Neural cell (in vitro differentiated cells): ENCODE measurements at regions not wholly inside any gene's neighbourhood (a gene's known extent, or its start where the extent isn't known, plus 50 kb on each side); places are given as distances from the start of the nearest gene placed in this dataset.

Experiments used
- EZH2 ChIP-seq: fragments of 200-600, 300-800 bp; shearing (Covaris generic), sonication (generic); IDR thresholded peaks from 2 replicates; pipeline ENCODE4 v1.6.1; 2014; ENCODE audit warnings: antibody characterized with exemption, low read length, borderline replicate concordance, mild to moderate bottlenecking; ENCODE audit not compliant: insufficient read depth, poor library complexity, severe bottlenecking
- POLR2AphosphoS5 ChIP-seq: IDR thresholded peaks from 2 replicates; pipeline ENCODE4 v1.6.1; 2012
- RAD21 ChIP-seq: fragments of 450-650 bp; conservative IDR thresholded peaks from 2 replicates; pipeline ENCODE4 v1.6.1; 2014; ENCODE audit warnings: antibody characterized with exemption, mild to moderate bottlenecking, moderate library complexity
- SMC3 ChIP-seq: fragments of 450-650 bp; conservative IDR thresholded peaks from 2 replicates; pipeline ENCODE4 v1.6.1; 2014; ENCODE audit warnings: antibody characterized with exemption, mild to moderate bottlenecking, moderate library complexity; ENCODE audit not compliant: poor library complexity
- TAF1 ChIP-seq: IDR thresholded peaks from 2 replicates; pipeline ENCODE4 v1.6.1; 2012; ENCODE audit warnings: low read depth
- TF ChIP-seq, protein P1 (sequence below): fragments of 450-650 bp; IDR thresholded peaks from 2 replicates; pipeline ENCODE4 v1.5.1; 2014; ENCODE audit warnings: antibody characterized with exemption, mild to moderate bottlenecking, moderate library complexity; ENCODE audit not compliant: poor library complexity, severe bottlenecking
- TF ChIP-seq, protein P2 (sequence below): IDR thresholded peaks from 2 replicates; pipeline ENCODE4 v1.6.1; 2012; ENCODE audit warnings: borderline replicate concordance

GRCh38 chr16:52611817-52612673, 65.1 kb upstream of the TOX3 start:
- TF ChIP-seq, protein P1, sequence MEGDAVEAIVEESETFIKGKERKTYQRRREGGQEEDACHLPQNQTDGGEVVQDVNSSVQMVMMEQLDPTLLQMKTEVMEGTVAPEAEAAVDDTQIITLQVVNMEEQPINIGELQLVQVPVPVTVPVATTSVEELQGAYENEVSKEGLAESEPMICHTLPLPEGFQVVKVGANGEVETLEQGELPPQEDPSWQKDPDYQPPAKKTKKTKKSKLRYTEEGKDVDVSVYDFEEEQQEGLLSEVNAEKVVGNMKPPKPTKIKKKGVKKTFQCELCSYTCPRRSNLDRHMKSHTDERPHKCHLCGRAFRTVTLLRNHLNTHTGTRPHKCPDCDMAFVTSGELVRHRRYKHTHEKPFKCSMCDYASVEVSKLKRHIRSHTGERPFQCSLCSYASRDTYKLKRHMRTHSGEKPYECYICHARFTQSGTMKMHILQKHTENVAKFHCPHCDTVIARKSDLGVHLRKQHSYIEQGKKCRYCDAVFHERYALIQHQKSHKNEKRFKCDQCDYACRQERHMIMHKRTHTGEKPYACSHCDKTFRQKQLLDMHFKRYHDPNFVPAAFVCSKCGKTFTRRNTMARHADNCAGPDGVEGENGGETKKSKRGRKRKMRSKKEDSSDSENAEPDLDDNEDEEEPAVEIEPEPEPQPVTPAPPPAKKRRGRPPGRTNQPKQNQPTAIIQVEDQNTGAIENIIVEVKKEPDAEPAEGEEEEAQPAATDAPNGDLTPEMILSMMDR = no peak
- TF ChIP-seq TAF1 = no peak
- TF ChIP-seq RAD21 = no peak
- TF ChIP-seq, protein P2, sequence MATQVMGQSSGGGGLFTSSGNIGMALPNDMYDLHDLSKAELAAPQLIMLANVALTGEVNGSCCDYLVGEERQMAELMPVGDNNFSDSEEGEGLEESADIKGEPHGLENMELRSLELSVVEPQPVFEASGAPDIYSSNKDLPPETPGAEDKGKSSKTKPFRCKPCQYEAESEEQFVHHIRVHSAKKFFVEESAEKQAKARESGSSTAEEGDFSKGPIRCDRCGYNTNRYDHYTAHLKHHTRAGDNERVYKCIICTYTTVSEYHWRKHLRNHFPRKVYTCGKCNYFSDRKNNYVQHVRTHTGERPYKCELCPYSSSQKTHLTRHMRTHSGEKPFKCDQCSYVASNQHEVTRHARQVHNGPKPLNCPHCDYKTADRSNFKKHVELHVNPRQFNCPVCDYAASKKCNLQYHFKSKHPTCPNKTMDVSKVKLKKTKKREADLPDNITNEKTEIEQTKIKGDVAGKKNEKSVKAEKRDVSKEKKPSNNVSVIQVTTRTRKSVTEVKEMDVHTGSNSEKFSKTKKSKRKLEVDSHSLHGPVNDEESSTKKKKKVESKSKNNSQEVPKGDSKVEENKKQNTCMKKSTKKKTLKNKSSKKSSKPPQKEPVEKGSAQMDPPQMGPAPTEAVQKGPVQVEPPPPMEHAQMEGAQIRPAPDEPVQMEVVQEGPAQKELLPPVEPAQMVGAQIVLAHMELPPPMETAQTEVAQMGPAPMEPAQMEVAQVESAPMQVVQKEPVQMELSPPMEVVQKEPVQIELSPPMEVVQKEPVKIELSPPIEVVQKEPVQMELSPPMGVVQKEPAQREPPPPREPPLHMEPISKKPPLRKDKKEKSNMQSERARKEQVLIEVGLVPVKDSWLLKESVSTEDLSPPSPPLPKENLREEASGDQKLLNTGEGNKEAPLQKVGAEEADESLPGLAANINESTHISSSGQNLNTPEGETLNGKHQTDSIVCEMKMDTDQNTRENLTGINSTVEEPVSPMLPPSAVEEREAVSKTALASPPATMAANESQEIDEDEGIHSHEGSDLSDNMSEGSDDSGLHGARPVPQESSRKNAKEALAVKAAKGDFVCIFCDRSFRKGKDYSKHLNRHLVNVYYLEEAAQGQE = no peak
- no peak for TF ChIP-seq POLR2AphosphoS5
- TF ChIP-seq EZH2 = no peak
- TF ChIP-seq SMC3 = no peak
